ENCODE measurements at regions not wholly inside any gene's neighbourhood (a gene's known extent, or its start where the extent isn't known, plus 50 kb on each side); places are given as distances from the start of the nearest gene placed in this dataset.

DNA sequence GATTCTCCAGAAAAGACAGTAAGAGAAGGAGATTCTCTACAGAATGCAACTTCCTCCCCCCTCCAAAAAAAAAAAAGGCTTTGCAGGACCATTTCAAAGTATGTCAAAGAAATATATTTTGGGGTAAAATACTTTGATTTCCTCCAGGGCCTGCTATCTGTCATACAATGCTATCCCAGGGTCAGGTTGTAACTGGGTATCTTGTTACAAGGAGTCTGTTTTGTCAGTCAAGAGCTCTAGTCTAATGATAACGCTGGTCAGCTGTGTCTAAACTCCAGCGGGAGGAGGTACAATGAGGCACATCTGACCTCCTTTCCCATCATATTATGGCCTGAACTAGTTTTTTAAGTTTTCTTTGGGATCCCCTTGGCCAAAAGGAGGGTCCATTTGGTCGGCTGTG lies 408.4 kb upstream of the CDH5 start:
- peaks cover 0 to 4% (median 0%) of the 10 kb centered on the region in 3 donors for H3K9me3 ChIP-seq (ENCODE audit: control extremely low read depth in 1 of 3, control insufficient read depth in 2 of 3, insufficient read depth in 1 of 3, low read length in 2 of 3)
- intact Hi-C loops (cut with micrococcal nuclease): no loop called here
- H3K27ac ChIP-seq (ENCODE audit: low read length in 2 of 2): no peak overlapping the region
- H3K4me3 ChIP-seq (ENCODE audit: control extremely low read depth in 1 of 5, extremely low read depth in 1 of 5, insufficient read depth in 1 of 5, low read depth in 2 of 5, low read length in 4 of 5): no peak overlapping the region
- H2AFZ ChIP-seq (ENCODE audit: insufficient read depth, low read depth, low read length, poor library complexity, severe bottlenecking): no peak overlapping the region
- ChIA-PET POLR2A (no interaction called here), CTCF (no interaction called here)
- H3K27me3 ChIP-seq (replicated peaks in 1 of 4; ENCODE audit: control extremely low read depth in 1 of 4, control insufficient read depth in 3 of 4, insufficient read depth in 4 of 4, low read length in 3 of 4): no peaks in the 10 kb centered on the region
- H3K79me2 ChIP-seq (ENCODE audit: control insufficient read depth, insufficient read depth, low read length): no peaks in the 10 kb centered on the region
- TF ChIP-seq, protein P1, sequence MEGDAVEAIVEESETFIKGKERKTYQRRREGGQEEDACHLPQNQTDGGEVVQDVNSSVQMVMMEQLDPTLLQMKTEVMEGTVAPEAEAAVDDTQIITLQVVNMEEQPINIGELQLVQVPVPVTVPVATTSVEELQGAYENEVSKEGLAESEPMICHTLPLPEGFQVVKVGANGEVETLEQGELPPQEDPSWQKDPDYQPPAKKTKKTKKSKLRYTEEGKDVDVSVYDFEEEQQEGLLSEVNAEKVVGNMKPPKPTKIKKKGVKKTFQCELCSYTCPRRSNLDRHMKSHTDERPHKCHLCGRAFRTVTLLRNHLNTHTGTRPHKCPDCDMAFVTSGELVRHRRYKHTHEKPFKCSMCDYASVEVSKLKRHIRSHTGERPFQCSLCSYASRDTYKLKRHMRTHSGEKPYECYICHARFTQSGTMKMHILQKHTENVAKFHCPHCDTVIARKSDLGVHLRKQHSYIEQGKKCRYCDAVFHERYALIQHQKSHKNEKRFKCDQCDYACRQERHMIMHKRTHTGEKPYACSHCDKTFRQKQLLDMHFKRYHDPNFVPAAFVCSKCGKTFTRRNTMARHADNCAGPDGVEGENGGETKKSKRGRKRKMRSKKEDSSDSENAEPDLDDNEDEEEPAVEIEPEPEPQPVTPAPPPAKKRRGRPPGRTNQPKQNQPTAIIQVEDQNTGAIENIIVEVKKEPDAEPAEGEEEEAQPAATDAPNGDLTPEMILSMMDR (IDR thresholded peaks at IDR 0.05): no peak
- no peak for TF ChIP-seq EZH2 (IDR thresholded peaks at IDR 0.05; ENCODE audit: borderline replicate concordance, insufficient read depth, low read depth, low read length, poor library complexity, severe bottlenecking)
- no peak overlapping the region for H3K9ac ChIP-seq (ENCODE audit: low read length)
- Mint-ChIP-seq H3K4me1 (no peaks in the 10 kb centered on the region), H3K27ac (no peak overlapping the region), H3K4me3 (no peak overlapping the region), H3K9me3 (ENCODE audit: insufficient read depth) (no peaks in the 10 kb centered on the region), H3K27me3 (no peaks in the 10 kb centered on the region)
- H4K20me1 ChIP-seq (ENCODE audit: control insufficient read depth, insufficient read depth, low read length, poor library complexity, severe bottlenecking): no peaks in the 10 kb centered on the region
- ATAC-seq (ENCODE audit: low read depth) (no peak), DNase-seq (no peak)
- H3K4me2 ChIP-seq (replicated peaks; ENCODE audit: low read depth, low read length, poor library complexity, severe bottlenecking): no peak overlapping the region
- WGBS (ENCODE audit: insufficient coverage): no CpG with 5 or more reads among the region's 3 CpGs
- no peaks in the 10 kb centered on the region for H3K36me3 ChIP-seq (replicated peaks in 1 of 2; ENCODE audit: control extremely low read depth in 1 of 2, control insufficient read depth in 1 of 2, extremely low read depth in 1 of 2, insufficient read depth in 2 of 2, low read length in 1 of 2)
- H3K4me1 ChIP-seq (ENCODE audit: control insufficient read depth in 2 of 2, insufficient read depth in 2 of 2, low read length in 2 of 2): no peaks in the 10 kb centered on the region

DNA sequence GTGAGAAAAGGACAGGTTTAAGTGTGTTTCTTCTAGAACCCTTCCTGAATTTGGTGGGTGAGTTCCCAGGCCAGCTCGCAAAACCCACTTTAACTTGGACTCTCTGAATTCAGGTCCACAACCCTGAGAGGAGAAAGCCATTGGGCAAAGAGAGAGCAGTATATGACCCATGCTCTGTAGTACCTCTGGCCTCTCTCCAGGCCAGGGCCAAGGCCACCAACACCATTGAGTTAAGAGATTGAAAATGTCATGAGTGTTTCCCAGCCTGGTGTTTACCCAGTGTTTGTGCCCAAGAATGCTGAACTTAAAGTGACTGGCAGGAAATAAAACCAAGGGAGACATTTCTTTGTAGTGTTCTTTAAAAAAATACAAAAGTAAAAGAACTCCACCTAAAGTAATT lies 410.4 kb upstream of the CDH5 start:
- Histone ChIP-seq H4K20me1 (ENCODE audit: control insufficient read depth, insufficient read depth, low read length, poor library complexity, severe bottlenecking) (no peaks in the 10 kb centered on the region), H3K9ac (ENCODE audit: low read length) (no peak overlapping the region), H3K4me3 (ENCODE audit: control extremely low read depth in 1 of 5, extremely low read depth in 1 of 5, insufficient read depth in 1 of 5, low read depth in 2 of 5, low read length in 4 of 5) (no peak overlapping the region), H3K27me3 (replicated peaks in 1 of 4; ENCODE audit: control extremely low read depth in 1 of 4, control insufficient read depth in 3 of 4, insufficient read depth in 4 of 4, low read length in 3 of 4) (no peaks in the 10 kb centered on the region), H3K36me3 (replicated peaks in 1 of 2; ENCODE audit: control extremely low read depth in 1 of 2, control insufficient read depth in 1 of 2, extremely low read depth in 1 of 2, insufficient read depth in 2 of 2, low read length in 1 of 2) (no peaks in the 10 kb centered on the region), H3K4me1 (ENCODE audit: control insufficient read depth in 2 of 2, insufficient read depth in 2 of 2, low read length in 2 of 2) (no peaks in the 10 kb centered on the region), H2AFZ (ENCODE audit: insufficient read depth, low read depth, low read length, poor library complexity, severe bottlenecking) (no peak overlapping the region), H3K27ac (ENCODE audit: low read length in 2 of 2) (no peak overlapping the region), H3K4me2 (replicated peaks; ENCODE audit: low read depth, low read length, poor library complexity, severe bottlenecking) (no peak overlapping the region), H3K79me2 (ENCODE audit: control insufficient read depth, insufficient read depth, low read length) (no peaks in the 10 kb centered on the region), H3K9me3 (ENCODE audit: control extremely low read depth in 1 of 3, control insufficient read depth in 2 of 3, insufficient read depth in 1 of 3, low read length in 2 of 3) (no peaks in the 10 kb centered on the region)
- ATAC-seq (ENCODE audit: low read depth): no peak
- intact Hi-C loops (cut with micrococcal nuclease): no loop called here
- no peaks in the 10 kb centered on the region for H3K27me3 Mint-ChIP-seq
- TF ChIP-seq EZH2 (IDR thresholded peaks at IDR 0.05; ENCODE audit: borderline replicate concordance, insufficient read depth, low read depth, low read length, poor library complexity, severe bottlenecking): no peak
- TF ChIP-seq, protein P1 (IDR thresholded peaks at IDR 0.05): no peak
- POLR2A ChIA-PET: no interaction called here
- no CpG with 5 or more reads among the region's 1 CpG for WGBS (ENCODE audit: insufficient coverage)
- DNase-seq: no peak
- no peak overlapping the region for H3K27ac Mint-ChIP-seq
- H3K4me3 Mint-ChIP-seq: no peak overlapping the region
- no peaks in the 10 kb centered on the region for H3K9me3 Mint-ChIP-seq (ENCODE audit: insufficient read depth)
- H3K4me1 Mint-ChIP-seq: no peaks in the 10 kb centered on the region
- CTCF ChIA-PET: no interaction called here
